SK-MEL-5 (cell line): ENCODE measurements at regions not wholly inside any gene's neighbourhood (a gene's known extent, or its start where the extent isn't known, plus 50 kb on each side); places are given as distances from the start of the nearest gene placed in this dataset.

Source experiments
- DNase-seq: peaks from one replicate; pipeline ENCODE4 v3.0.0-alpha.2; 2016; ENCODE audit warnings: low read depth, low spot score
- in situ Hi-C: cut with HindIII; loops from 2 replicates; pipeline ENCODE4 v1.10.0; 2016; ENCODE audit warnings: low sequenced_read_pairs, high pct_unique_total_duplicates, low pct_unique_long_range_greater_than_20kb

DNA sequence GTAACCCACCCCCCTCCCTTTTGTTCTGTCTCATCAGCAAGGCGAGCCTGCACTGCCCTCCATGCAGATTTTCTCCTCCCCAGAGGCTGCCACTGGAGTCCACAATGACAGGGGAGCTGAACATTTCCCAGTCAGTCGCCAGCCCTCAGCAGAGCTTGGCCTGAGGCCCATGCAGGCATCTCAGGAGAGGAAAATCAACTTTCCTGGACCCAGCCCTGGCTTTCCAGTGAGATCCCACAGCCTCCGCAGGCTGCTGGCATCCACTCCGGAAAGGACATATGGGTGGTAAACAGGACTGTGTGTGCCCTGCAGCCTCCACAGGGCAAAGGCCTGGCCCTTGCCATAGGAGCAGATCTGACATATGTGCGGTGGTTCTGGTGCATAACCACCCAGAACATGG lies 253.8 kb downstream of the TNS1 start:
- no peak for DNase-seq
- in situ Hi-C loops: no loop called here

DNA sequence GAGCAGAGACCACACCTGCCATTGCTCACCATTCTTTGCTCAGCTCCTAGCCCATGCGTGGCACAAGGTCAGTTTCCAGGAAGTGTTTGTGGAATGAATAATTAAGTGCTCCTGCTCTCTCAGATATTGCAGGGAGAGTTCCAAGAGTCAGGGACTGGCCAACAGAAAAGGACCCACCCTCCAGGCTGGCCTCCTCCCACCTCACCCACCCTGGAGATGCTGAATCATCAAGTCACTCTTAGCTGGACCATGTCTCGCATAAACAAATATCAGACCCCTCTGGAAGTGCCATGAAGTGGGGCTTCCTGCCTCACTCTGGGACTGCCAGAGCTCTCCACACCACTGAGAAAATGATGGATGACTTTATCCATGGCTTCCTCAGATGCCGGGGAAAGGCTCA lies 256.0 kb downstream of the TNS1 start:
- in situ Hi-C loops: no loop called here
- no peak for DNase-seq

DNA sequence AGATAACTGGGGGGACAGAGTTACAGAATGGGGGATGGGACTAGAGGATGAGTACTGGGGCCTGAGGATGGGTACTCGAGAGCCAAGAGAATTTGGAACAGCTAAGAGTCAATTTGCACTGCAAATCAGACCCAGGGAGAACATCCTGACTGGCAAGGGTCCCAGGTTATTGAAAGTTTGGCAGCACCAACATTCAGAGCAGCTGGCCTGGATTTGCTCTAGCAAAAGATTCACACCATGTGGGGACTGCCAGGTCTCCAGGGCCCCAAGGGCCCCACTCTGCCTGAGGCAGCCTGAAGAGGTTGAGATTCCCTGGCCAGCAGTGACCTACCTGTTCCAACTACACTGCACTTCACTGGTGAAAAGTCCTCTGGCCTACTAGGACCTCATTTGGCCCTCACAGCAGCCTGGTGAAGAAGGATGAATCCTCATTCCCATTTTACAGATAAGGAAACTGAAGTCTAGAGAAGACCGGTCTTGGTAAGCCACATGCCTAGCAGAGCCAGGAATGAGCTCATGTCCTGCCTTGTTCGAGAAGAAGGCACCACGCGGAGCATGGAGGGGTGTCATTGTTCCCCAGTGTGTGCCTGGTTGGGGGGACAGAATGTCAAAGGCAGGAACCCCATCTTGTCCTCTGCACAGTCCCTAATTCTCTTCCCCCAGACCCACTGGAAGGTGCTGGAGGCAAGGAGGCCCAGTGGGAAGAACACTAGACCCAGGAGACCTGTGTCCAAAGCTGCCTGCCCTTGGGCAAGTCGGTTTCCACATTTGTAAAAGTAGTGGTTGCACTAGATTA lies 258.6 kb downstream of the TNS1 start:
- no peak for DNase-seq
- in situ Hi-C loops: no loop called here

DNA sequence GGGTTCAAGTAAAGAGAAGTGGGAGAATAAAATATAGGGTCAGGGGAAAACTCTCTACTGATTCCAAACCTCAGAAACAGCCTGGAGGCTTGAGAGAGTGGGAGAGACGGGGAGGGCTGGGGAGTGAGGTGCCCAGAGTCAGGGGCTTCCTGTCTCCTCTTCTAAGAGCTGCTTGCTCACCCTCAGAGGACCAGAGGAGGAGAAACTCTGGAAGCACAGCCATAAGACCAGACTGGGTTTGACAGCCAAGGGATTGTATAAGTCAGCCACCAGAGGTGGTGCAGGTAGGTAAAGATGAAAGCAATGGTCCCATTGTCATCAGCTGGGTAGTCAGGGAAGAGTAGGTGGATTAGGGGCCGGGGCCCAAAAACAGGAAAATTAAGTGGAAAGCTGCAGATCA lies 259.4 kb downstream of the TNS1 start:
- in situ Hi-C loops: no loop called here
- no peak for DNase-seq

DNA sequence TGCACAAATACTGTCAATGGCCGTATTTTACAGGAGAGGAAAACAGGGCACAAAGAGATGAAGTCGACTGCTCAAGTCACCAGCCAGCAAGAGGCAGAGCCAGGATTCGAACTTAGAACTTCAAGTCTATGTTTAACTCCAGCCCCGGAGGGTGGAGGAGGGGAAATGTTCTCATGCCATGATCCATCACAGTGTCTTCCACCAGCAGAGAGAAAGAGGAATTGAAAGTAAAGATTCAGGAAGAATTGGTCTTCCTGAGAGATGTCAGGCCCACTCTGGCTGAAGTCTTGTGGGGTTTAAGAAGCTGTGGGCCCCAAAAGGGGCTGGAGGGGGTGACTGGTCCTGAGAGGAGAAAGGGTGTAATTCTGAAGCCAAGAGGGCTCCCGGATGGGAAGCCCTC lies 260.0 kb downstream of the TNS1 start:
- in situ Hi-C loops: no loop called here

DNA sequence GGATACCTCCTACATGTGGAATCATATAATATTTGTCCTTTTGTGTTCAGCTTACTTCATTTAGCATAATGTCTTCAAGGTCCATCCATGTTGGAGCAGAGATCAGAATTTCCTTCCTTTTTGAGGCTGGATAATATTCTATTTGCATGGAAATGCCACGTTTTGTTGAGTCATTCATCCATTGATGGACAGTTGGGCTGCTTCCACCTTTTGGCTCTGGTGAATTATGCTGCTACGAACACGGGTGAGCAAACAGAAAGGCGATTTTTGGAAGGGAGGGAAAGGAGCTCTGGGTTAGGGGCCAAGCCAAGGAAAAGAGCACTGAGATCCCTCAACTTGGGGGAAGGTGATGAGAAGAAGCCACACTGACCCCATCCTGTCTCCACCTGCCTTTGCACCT lies 260.5 kb downstream of the TNS1 start:
- in situ Hi-C loops: no loop called here
- DNase-seq: no peak

More for the DNA sequence above, 260.0 kb downstream of the TNS1 start:
- DNase-seq: no peak

DNA sequence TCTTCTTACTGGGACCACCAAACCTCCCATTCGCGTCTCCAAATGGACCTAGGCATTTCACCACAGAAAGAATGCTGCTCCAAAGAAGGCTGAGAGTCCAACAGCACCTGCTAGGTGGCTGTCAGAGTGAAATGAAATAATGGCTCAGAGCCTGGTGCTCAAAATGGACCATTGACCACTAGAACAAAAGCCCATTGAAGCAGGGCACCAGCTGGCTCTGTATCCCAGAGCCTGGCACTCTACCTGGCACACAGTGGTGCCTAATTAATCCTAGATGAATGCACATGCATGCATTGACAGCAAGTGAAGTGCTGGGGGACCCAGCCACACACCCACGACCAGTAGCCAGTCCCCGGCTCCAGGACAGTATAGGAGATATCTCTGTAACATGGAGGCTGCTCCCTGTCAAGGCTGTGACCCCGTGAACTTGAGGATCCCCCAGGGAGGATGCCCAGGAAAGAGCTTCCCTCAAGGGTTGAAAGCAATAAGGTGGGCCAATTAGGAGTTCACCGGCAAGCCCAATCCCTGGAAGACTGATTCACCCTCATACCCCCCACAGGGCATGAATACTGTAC lies 261.3 kb downstream of the TNS1 start:
- in situ Hi-C loops: no loop called here
- no peak for DNase-seq

DNA sequence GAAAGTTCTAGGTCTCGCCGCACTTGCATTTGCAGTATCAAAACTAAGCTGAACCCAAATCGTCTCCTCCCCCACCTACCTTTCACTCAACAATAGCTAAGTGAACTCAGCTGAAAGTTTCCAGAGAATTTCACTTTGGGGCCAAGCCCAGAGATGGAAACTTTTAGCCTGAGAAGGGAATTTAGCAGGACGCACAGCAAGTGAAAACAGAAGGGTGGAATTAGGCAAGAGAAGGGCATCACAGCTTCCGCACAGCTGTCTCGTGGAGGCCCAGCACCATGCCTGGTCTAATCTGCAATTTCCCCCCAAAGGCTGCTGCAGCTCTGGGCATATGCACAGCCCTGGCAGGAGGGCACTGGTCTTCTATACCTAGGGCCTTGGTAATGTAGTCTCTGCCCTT lies 262.0 kb downstream of the TNS1 start:
- no peak for DNase-seq
- in situ Hi-C loops: no loop called here

DNA sequence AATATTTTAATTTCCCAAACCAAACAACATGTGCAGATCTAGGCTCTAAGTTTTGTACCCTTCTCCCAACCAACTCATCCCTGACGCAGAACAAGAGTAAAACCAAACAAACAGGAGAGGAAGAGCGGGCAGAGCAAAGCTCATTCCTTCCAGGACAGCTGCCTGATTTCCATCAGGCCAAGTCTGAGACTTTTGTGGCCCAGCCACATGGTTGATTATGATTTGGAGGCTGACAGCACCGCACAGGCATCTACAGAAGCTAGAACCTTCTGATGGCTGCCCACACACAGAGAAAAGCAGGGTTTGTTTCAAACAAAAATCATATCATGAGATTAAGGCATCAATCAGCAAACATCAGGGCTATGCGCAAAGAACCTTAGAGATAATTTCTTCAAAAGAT lies 262.6 kb downstream of the TNS1 start:
- in situ Hi-C loops: no loop called here
- no peak for DNase-seq

DNA sequence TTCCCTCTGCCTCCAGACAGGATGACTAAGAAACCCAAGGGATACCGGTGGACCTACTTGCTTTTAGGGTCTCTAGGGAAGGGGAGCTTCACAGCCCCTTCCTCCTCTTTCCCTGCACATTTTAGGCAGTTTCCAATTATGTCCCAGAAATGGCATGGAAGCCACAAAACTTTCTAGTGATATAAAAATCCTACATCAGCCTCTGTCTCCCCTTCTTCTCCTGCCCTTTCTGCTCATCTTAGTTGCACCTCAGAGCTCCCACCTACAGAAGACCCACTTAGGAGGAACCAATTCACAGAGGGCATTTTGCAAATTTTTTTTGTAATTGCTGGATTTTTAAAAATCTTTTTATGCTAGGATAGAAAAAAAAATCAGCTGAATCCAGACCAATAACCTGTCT lies 263.1 kb downstream of the TNS1 start:
- in situ Hi-C loops: no loop called here
- no peak for DNase-seq

DNA sequence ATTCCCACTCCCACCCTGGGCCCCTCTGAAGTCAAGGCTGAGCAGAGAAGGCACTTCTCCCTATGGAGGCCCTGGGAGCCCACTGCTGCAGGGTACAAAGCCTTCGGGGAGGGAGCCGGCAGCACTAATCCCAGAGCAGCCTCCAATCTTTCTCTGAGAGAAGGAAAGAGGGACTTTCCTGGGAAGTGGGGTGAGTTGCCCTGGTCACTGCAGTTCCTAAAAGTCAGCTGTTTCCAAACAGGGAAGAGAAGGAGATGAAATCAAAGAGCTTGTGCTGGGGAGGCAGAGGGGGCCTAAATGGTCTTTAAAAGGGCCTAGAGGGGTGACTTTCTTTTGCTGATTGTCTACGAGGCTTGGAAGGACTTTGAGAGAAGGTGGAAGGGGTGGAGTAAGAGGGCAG lies 264.7 kb downstream of the TNS1 start:
- DNase-seq: no peak
- in situ Hi-C loops: no loop called here

DNA sequence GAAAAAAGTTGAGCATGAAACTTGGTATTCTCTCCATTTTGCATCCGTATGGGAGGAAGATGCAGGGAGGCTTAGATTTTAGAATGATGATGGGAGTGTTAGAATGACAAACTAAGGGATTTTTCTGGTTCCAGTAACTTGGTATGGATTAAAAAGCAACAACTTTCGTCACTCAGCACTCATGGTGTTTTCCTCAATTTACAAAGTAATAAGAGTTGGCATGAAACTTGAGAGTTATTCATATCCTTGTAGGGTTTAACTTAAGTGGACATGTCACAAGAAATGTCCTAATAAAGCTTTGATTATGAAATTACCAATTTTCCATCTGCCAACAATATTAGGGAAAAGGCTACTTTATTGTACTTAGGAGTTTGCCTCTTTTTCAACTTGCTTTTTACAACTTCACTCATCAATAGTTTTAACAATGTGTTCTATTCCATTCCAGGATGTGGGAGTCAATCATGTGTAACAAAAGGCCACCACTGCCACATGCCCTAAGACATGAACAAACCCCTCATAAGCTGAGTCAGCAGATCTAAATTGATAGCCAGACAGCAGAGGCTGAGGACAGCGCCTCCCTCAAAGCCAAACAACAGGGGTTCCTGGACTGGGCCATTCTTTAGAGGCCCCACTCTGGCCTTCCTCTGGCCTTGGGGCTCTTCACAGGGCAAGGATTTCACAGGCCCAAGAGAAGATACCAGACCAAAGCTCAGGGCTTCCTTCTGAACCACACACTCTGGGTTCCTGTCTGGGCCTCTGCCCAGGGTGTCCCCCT lies 265.8 kb downstream of the TNS1 start:
- DNase-seq: no peak
- in situ Hi-C loops: no loop called here

DNA sequence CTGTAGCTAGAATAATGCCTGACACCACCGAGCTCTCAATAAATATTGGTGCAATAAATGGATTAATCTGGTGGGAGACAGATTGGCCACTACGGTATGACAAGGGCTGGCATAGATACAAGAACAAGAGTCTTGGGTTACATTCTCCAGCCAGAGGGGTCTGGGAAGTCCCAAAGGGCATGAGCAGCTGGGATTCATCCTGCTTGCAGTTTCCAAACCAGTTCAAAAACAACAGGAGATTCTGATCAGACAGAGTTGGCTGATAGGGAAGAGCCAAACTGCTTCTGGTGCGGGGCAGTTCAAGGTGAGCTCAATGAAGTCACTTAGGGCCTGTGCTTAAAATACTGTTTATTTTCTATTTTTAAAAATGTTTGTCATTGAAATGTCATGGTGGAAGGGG lies 266.9 kb downstream of the TNS1 start:
- no peak for DNase-seq
- in situ Hi-C loops: no loop called here

DNA sequence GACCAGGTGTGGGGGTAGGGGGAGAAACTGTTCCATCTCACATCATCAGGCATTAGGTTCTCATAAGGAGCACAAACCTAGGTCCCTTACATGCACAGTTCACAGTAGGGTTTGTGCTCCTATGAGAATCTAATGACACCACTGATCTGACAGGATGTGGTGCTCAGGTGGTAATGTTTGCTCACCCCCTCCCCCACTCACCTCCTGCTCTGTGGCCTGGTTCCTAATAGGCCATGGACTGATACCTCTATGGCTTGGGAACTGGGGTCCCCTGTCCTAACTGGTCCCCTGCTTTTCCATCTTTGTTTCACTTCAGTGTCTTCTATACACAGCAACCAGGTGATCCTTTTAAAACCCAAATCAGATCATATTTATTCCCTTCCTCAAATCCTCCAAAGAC lies 267.8 kb downstream of the TNS1 start:
- in situ Hi-C loops: no loop called here
- DNase-seq: no peak

DNA sequence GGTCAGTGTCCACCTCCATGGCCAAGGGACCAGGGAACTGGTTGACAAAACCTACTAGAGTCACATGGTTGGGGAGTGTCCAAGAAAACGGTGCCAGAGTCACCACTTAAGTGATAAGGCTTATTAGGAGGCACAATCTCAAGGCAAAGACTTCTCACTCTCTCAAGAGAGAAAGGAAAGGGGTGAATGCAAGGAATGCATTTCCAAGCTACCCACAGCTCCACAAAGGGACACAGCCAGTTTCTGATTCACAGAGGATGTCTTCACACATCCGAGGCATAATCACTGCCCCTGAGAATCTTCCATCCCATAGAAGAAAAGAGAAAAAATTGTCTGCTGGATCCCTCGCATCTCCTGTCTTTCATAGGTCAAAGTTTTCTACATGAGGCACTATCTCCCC lies 269.3 kb downstream of the TNS1 start:
- in situ Hi-C loops: no loop called here
- no peak for DNase-seq

DNA sequence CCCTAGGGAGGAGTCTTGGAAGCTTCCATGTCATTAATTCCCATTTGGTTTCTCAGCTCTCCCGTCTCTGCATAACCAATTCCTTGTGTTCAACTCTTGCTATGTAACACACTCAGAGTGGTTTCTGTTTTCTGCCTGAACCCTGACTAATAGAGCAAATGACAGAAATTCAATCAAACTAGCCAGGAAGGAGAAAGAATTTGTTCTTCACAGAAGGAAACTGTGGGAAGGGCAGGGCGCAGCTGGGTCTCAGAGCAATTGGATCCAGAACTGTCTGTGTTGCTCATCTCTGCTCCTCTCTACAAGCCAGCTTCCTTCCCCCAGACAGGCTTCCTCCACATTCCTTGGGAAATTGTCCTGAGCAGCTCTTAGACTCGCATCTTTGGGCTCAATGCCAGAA lies 269.8 kb downstream of the TNS1 start:
- no peak for DNase-seq

DNA sequence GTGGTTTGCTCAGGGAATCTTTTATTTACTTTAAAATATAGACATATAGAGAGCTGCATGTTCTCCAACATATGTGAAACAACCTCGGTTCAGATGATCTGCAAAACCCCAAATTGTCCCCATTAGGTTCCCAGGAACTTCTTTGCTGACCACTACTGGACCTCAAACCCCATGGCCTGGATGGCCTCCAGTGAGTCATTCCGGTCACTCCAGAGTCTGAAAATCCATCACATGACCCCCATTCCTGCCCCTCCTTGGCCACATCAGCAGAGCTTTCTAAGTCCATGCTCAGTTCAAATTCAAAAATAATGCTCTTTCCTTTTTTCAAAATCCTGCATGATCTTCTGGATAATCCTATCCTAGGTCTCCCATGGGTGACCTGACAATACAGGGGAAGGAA lies 271.0 kb downstream of the TNS1 start:
- in situ Hi-C loops: no loop called here
- DNase-seq: no peak

More for the DNA sequence above, 269.8 kb downstream of the TNS1 start:
- in situ Hi-C loops: no loop called here

DNA sequence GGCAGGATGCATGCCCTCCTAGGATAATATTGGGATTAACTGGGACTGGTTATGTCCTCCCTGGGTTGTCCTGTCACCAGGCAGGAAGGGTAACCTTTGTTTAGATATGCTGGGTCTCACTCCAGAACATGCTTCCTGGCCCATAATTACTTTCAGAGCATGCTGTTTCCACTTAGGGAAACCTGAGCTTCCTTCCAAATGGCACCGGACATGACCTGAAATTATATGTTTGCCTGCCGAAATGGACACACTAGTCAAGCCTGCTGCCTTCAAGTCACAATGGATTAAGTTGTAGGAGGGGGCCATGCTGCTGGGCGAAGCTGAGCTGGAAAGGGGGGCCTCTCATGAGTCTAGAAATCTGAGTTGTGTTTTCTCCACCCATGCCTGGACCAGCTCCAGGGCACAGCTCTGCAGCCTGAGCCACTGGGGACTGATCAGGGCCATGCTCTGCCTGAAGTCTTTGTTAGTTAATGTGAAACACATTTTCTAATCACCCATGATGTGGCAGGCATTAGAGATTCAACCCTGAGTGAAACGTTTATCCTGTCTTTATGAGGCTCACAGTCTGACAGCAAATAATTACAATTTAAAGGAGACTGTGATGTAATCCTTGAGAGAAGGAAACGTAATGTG lies 273.3 kb downstream of the TNS1 start:
- DNase-seq: no peak
- in situ Hi-C loops: no loop called here
